GM19238 (cell line): ENCODE measurements at regions not wholly inside any gene's neighbourhood (a gene's known extent, or its start where the extent isn't known, plus 50 kb on each side); places are given as distances from the start of the nearest gene placed in this dataset.
A peak's percentile ranks its signal among the peaks of the same experiment; 100 is the strongest.
"Not testable (repeated sequence)": the region's sequence is repeated elsewhere in the genome, so short reads cannot be mapped to it uniquely, and the experiment has no call there.

Experiments used
- DNase-seq: peaks from one replicate; pipeline ENCODE4 v3.0.0; 2011; ENCODE audit warnings: low spot score; ENCODE audit not compliant: insufficient read length

DNA sequence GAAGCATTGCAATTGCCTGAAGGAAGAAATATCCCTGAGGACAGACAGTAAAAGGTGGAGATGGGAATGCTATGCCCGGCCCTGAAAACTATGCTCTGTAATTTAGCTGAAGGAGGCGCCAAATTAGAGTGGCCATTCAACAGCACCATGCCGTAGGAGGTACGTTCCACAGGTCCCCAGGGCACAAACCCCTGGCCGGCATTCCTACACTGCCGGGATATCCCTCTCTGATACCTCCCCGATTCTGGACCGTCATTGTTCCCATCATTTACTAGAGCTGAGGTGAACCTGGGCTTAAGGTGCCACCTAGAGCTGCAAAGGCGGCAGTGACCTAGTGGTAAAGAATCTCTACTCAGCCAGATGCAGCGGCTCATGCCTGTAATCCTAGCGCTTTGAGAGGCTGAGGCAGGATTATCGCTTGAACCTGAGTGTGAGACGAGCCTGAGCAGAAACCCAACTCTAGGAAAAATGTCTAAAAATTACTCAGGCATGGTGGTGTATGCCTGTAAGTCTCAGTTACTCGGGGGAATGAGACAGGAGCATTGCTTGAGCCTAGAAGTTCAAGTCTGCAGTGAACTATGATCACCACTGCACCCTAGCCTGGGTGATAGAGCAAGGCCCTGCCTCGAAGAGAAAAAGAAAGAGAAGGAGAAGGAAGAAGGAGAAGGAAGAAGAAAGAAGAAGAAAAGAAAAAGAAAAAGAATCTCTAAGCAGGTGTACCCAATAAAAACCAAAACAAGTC lies 53.0 kb upstream of the TNKS2 start:
- no peak for DNase-seq

DNA sequence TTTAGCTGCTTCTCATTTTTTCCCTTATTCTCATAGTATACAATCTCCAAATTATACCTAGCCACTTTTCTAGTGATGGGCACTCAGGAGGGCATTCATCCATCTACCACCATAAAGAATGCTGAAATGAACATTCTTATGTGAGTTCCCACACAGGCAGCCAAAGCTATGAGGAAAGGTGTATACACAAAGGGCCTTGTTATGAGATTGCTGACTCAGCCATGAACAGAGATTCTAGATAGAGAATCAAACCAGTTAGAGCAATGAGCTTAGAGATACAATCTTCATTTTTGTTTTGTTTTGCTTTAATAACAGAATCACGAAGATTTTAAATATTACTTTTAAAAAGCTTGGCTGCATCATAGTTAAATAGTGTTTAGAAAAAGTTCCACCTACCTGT lies 54.8 kb upstream of the TNKS2 start:
- no peak for DNase-seq

DNA sequence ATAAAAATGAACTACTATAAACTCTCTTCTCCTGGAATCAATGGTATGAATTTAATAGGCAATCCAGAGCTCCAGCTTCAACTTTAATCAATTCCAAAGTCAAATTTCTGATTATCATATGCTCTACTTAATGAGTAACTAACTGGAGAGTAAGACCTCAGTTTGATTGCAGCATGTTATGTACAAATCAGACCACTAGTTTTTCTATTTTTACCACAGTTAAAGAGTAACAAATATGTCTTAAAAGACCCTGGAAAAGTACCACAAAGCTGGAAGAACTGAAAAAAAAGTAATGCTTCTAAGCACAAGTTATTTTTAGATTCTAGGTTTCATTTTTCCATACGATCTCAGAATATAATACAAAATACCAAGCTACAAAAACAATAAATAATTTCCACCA lies 56.0 kb upstream of the TNKS2 start:
- DNase-seq = no peak

DNA sequence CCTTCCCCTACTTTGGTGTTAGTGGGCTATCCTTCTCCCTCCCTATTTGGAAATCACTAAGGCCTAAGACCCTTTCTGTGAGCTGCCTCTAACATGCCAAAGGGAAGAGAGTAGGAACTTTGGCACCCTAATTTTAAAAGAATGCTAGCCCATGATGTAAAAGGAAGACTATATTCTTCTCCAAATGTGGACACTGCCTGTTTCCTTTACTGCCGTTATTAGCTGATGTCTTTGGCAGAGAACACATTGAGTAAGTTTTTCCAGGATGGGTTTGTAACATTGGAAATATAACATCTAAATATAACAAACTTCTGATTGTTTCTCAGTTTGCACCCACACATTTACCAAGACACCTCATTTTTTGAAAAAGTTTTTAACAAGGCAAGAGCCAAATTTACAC lies 56.9 kb upstream of the TNKS2 start:
- no peak for DNase-seq

DNA sequence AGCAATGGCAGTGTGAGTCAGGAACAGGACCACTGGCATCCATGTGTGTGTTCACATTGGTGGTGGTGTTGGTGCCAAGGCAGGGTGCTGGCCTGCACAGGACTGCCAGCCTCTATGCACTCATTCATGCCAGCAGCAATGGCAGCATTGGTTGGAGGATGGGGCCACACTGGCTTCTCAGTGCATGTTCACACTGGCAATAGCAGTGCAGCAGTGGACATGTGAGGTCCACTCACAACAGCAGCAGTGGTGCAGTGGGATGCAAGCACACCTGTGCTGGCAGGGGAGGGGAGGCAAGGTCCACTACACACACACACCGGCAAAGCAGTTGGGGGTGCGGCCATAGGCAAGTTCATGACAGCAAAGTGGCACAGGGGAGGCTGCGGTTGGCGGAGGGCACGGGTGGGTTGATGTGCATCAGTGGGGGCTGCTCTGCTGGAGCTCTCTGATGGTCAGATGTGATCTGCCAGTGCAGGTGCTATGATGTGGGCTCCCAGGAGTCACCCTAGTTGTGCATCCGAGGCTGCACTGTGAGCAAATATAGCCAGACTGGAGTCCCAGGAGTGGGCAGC lies 57.8 kb upstream of the TNKS2 start:
- no peak for DNase-seq

GRCh38 chr10:91732265-91732664 lies 66.0 kb upstream of the TNKS2 start:
- not testable (repeated sequence) for DNase-seq

GRCh38 chr10:91729339-91729738 lies 68.9 kb upstream of the TNKS2 start:
- not testable (repeated sequence) for DNase-seq

DNA sequence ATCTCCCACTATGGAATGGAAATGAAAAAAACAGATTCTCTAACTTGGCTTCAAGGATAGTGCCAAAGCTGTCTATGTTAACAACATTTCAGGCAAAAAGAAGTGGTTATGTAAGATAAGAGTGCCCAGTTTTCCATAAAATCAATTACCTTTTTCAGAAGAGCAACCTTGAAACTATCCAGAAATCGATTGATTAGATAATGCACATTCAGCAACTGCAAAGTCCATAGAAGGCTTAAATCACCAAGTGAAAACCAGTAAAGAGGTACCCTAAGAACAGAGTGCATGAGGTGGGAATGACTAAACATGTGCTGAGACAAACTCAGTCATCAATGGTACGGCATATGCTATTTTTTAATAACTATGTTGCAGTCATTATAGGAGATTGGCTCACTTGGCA lies 71.9 kb upstream of the TNKS2 start:
- no peak for DNase-seq

DNA sequence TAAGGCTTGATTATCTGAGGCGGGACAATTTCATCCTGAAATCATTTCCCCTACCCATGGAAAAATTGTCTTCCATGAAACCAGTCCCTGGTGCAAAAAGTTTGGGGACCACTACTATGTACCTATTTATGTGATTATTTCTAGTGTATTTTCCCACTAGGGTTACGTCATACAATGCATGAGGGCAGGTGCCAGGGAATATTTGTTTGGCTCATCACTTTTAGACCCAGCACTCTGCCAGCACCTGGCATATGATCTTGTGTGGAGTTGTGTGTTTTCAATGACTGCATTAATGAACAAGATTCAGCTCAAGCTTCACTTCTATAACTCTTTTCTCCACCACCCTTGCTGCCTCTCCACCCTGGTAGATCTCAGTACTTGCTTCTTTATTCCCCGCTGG lies 73.3 kb upstream of the TNKS2 start:
- no peak for DNase-seq

DNA sequence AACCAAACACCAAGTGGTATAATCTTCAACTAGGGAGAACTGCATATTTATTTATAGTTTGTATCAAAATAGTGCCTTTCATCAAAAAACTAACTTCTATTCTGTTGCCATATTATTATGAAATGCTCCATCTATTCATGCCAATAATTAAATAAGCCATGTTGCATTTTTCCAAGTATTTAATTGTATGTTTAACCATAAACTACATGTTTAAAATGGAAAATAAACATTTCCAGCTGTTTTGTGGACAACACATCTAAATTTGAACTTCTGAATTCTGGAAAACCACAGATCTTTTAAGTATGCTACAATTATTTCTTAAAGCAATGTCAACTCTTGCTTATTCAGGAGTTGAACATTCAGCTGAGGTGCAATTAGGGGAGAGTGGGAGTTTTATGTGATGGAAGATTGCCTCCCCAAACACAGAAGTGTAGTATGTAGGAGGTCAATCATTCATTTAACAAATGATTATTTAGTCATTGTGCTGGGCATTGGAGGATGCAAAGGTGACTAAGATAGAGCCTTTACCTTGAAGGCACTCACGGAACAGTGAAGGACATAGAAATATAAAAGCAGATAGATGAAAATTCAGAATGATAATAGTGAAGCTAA lies 80.7 kb upstream of the PPP1R3C start:
- DNase-seq = no peak

DNA sequence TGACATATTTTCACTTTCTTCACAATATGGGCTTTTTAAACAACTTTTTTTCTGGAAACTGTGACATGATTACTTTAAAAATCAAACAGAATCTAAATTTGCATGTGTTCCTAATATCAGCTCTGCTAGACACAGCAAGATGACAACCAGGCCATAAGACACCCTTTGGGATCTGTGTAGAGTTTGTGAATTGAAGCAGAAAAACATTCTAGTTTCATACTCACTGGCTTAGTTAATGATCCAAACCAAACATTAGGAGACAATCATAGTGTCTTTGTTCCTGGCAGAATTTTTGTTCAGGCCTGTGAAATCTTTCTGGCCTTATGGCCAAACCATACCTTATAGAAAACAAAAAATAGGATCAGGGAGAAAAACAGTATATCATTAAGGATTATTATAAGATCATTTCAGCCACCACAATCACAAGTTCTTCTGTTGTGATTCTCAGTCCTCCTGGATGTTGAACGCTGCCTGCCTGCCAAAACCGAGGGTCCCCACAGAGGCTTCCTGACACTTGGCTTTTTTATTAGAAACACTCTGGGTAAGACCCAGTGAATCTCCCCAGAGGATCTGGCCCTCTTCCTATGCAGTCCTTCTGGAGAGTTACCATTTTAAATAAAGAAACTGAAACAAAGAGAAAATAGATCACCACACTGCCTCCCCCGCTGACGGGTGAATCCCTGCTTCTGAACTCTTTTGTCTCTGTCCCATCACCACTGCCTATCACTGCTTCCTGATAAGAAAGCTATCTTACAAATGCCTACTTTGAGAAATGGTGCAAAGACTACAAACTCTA lies 79.2 kb upstream of the PPP1R3C start:
- peak; percentile 8 for DNase-seq

DNA sequence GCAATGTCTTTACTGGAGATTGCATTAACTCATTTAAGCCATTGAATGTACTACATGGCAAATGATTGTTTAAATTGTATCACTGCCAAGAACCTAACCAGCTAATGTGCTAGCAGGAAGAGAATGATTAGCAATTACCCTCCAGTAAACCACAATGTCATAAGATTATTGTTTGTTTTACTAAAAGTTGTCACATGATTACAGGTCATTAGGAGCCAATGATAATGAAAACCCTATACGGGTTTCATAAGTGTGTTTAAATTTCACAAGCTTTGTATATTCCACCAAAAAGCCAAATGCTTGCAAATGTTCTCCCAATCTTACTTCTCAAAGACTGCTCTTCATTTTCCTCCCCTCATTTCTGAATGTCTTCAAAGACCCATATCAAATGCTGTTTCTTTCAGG lies 76.5 kb upstream of the PPP1R3C start:
- DNase-seq = no peak

GRCh38 chr10:91708174-91708861 lies 75.4 kb upstream of the PPP1R3C start:
- DNase-seq = no peak

DNA sequence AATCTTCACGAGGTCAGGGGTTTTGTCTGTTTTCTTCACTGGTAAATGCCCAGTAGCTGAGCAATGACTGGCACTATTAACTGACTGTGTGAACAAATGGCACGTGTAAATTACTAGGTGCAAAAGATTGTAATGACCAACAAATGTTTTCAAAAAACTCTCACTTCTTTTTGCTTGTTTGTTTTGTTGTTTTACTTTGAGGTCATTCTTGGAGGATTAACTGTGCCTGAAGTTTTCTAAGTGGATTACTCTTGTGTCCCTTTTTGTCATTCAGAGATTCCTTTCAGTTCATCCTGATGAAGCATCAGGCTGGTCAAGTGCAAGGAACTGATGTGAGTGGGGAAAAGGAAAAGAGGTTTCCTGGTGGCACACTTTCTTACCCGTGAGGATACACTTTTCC lies 74.4 kb upstream of the PPP1R3C start:
- DNase-seq = no peak

GRCh38 chr10:91705948-91706670 lies 73.2 kb upstream of the PPP1R3C start:
- no peak for DNase-seq

DNA sequence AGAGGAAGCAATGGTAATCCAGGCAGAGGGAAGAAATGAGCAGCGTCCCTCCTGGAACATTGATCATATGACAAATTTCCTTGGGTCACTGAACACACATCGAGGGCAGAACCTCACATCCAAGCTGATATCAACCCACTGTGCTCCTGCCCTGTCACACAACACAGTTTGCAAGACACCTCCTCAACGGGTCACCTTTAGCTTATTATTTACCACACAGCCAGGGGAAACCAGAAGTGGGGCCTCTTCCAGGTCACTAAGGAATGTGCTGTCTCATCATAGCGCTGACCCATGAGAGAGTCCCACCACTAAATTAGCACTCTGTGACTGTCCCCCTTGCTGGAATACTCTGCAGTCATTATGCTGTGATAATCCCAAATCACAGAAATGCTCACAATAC lies 69.7 kb upstream of the PPP1R3C start:
- no peak for DNase-seq

- no peak for DNase-seq
These were observed 68.0 kb upstream of the PPP1R3C start for GRCh38 chr10:91700788-91701444.

GRCh38 chr10:91700273-91700672 lies 67.4 kb upstream of the PPP1R3C start:
- DNase-seq = no peak

- no peak for DNase-seq
These were observed 65.4 kb upstream of the PPP1R3C start for GRCh38 chr10:91698258-91698657.

DNA sequence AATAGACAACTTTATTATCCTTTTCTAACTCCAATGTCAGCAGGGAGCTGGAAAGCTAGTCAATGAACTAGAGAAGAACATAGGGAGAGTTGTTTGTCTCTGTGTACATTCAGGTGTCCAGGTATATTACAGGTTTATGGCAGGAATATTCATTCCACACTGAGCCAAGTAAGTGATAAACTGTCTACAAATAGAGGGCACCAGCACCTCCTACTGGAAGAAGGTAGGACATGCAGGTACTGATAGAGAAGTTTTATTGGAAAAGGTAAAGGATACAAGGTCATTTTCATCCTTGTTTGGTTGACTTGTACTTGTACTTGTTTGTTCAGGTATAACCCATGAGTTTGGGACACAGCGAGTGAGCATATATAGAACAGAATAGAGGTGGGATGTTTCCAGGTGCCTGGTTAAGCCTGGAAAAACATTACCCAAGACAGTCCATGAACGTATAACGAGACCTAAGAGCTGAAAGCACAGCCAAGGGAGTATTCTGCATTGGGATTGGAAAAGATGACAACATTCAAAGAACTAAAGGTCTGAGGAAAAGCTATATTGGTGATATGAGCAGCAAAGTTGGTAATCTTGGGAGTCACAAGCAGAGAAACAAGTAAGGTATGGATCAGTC lies 61.4 kb upstream of the PPP1R3C start:
- peak; percentile 2 for DNase-seq
